Esophagus squamous epithelium (tissue), 5 donors: ENCODE measurements at regions not wholly inside any gene's neighbourhood (a gene's known extent, or its start where the extent isn't known, plus 50 kb on each side); places are given as distances from the start of the nearest gene placed in this dataset.
"Not testable (repeated sequence)": the region's sequence is repeated elsewhere in the genome, so short reads cannot be mapped to it uniquely, and the experiment has no call there.

Experiments used
- DNase-seq: peaks from one replicate; lab custom pipeline; 2025; lab: John Stamatoyannopoulos, UW
- H3K27ac ChIP-seq, 4 donors: fragments of 200-600 bp; sonication (generic); one replicate each; pipeline ENCODE4 v1.5.1; 2016 to 2019; ENCODE audit warnings: mild to moderate bottlenecking in 1 of 4
- H3K27me3 ChIP-seq, 4 donors: fragments of 200-600 bp; sonication (generic); 1 replicate in 3 of 4; 2 replicates in 1 of 4; pipeline versions ENCODE4 v1.5.1 to v1.6.0; 2017 to 2021; ENCODE audit warnings: antibody characterized with exemption in 1 of 4
- H3K36me3 ChIP-seq, 3 donors: fragments of 200-600 bp; sonication (generic); one replicate each; pipeline ENCODE4 v1.5.1; 2016 to 2019
- H3K4me1 ChIP-seq, 3 donors: fragments of 200-600 bp; sonication (generic); one replicate each; pipeline ENCODE4 v1.5.1; 2017 to 2019
- H3K4me3 ChIP-seq, 4 donors: fragments of 200-600 bp; sonication (generic); 1 replicate in 3 of 4; 2 replicates in 1 of 4; pipeline ENCODE4 v1.5.1; 2016 to 2019; ENCODE audit warnings: mild to moderate bottlenecking in 2 of 4, moderate library complexity in 1 of 4
- H3K9me3 ChIP-seq, 3 donors: fragments of 200-600 bp; sonication (generic); one replicate each; pipeline ENCODE4 v1.5.1; 2016 to 2019
- CTCF ChIP-seq, 6 experiments: fragments of 450-650 bp in 4 of 6; fragments of 200-600 bp in 2 of 6; sonication (generic) in 2 of 6; IDR thresholded peaks; one replicate each; pipeline ENCODE4 v1.5.1; 2016 to 2019; ENCODE audit warnings: antibody characterized with exemption in 6 of 6, mild to moderate bottlenecking in 4 of 6, moderate library complexity in 4 of 6
- POLR2A ChIP-seq, 4 donors: fragments of 450-650 bp; IDR thresholded peaks; one replicate each; pipeline ENCODE4 v1.6.1; 2017; ENCODE audit warnings: antibody characterized with exemption in 4 of 4, mild to moderate bottlenecking in 4 of 4, moderate library complexity in 3 of 4
- WGBS, 2 donors: methylation state at CpG; one replicate each; pipeline ENCODE4 v1.1.5; 2018; 5-methylcytosine and 5-hydroxymethylcytosine counted together
- intact Hi-C: fragments of 100-400 bp; cut with DNase I; formaldehyde crosslinking; loops from one replicate; pipeline ENCODE4 v1.15.0; 2022
- donor health status: DM: yes; HTN: yes; CAD: no.

DNA sequence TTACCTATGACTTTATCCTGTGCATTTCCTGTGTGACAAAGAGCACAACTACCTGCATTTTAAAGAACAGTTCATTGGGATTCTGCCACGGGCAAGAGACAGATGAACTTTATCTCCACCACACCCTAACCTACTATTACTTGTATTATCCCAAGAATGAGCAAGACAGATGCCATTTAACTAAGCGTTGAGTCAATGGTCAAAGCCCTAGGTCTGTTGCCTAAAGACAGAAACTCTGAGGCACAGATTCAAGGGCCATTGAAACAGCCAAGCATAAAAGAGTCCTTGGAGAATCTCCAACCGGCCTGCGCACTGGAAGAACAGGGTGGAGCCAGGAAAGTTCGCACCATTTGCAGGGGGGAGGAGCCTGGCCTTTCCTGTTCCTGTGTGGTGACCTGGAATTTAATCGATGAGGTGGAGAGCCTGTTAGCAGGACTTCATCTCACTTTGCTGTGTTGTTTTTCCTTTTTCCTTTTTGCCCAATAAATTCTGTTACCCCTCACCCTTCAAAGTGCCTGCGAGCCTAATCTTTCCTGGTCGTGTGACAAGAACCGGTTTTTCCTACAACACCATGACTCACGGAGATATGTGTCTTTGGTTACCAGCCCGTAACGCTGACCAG is 146.4 kb upstream of the DIAPH2 start:
- Histone ChIP-seq H3K27me3 (no peaks in the 10 kb centered on the region), H3K9me3 (no peaks in the 10 kb centered on the region), H3K36me3 (no peaks in the 10 kb centered on the region), H3K4me3 (no peak overlapping the region), H3K4me1 (no peaks in the 10 kb centered on the region), H3K27ac (no peak overlapping the region)
- intact Hi-C loops, result no loop called here
- 49 to 67% methylated on average over 10 to 12 of the region's 12 CpGs for WGBS, 2 donors
- TF ChIP-seq POLR2A (IDR thresholded peaks at IDR 0.05), result no peak
- no peak for TF ChIP-seq CTCF (IDR thresholded peaks at IDR 0.05)
- DNase-seq, result no peak

DNA sequence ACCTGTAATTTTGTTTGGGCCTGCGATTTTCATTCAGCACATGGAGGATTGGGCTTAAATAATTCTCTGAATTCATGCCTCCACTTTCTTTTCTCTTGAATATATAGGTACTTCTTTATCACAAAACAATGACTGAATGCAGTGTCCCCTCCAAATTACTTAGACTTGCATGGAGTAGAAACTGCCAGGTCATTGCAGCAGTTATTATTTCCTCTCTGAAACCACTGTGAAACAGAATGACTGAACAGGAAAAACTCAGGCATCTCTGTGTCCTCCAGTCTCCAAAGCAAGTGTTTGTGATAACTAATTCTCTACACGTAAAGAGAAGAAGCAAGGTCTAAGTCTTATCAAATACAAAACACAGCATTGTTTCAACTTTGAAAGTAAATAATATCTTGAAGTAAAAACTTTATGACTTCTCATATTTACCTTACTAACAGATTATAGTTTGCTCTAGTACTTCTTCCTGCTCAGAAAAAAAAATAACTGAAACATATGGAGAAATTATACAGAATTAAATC is 144.5 kb upstream of the DIAPH2 start:
- Histone ChIP-seq H3K4me3 (no peak overlapping the region), H3K36me3 (no peaks in the 10 kb centered on the region), H3K9me3 (no peaks in the 10 kb centered on the region), H3K27ac (no peak overlapping the region), H3K4me1 (no peaks in the 10 kb centered on the region), H3K27me3 (no peaks in the 10 kb centered on the region)
- intact Hi-C loops, result no loop called here
- 45 to 61% methylated on average over 2 of the region's 2 CpGs for WGBS, 2 donors
- TF ChIP-seq CTCF (IDR thresholded peaks at IDR 0.05) (no peak), POLR2A (IDR thresholded peaks at IDR 0.05) (no peak)
- DNase-seq, result no peak

GRCh38 chrX:96546281-96546680 is 138.4 kb upstream of the DIAPH2 start:
- intact Hi-C loops, H3K27ac ChIP-seq, H3K4me3 ChIP-seq, DNase-seq, H3K9me3 ChIP-seq, H3K27me3 ChIP-seq, H3K36me3 ChIP-seq, H3K4me1 ChIP-seq: not testable (repeated sequence)
- WGBS, 2 donors, result 58 to 78% methylated on average over 4 to 7 of the region's 7 CpGs

DNA sequence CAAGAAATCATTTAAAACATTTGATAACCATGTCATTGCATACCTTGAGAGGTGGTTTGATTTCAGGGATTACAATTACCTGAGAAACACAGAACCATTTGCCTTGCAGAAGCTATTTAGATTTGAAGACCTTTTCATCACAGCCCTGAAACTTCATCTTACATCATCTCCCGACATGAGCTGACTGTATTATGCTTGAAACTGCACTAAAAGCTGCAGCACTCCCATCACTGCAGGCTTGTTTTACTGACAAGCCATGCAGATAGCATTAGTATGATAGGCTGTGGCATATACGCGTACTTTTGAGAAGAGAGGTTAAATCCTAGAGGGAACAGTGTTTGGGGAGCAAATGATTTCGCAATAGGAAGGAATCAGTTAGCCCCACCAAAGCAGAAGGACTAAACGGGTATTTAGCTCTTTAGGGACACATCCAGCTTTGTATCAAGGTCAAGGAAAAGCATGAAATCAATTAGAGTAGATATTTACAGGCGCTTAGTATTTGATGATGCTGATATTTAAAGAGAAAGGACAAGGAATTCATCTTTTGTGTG is 133.2 kb upstream of the DIAPH2 start:
- Histone ChIP-seq H3K27me3 (no peaks in the 10 kb centered on the region), H3K36me3 (no peaks in the 10 kb centered on the region), H3K4me3 (no peak overlapping the region), H3K9me3 (no peaks in the 10 kb centered on the region), H3K4me1 (no peaks in the 10 kb centered on the region), H3K27ac (no peak overlapping the region)
- TF ChIP-seq POLR2A (IDR thresholded peaks at IDR 0.05) (no peak), CTCF (IDR thresholded peaks at IDR 0.05) (no peak)
- WGBS, 2 donors, result 53 to 71% methylated on average over 5 to 6 of the region's 6 CpGs
- intact Hi-C loops, result no loop called here
- no peak for DNase-seq

- no peak for DNase-seq
- Histone ChIP-seq H3K27ac (peak overlapping the region in 2 of 4 donors; percentile 19 to 64), H3K4me3 (no peak overlapping the region), H3K9me3 (no peaks in the 10 kb centered on the region), H3K27me3 (no peaks in the 10 kb centered on the region), H3K36me3 (no peaks in the 10 kb centered on the region), H3K4me1 (no peaks in the 10 kb centered on the region)
- intact Hi-C loops, result no loop called here
- 38 to 56% methylated on average over 2 of the region's 2 CpGs for WGBS, 2 donors
- TF ChIP-seq CTCF (IDR thresholded peaks at IDR 0.05) (no peak), POLR2A (IDR thresholded peaks at IDR 0.05) (no peak)
Measured at GRCh38 chrX:96556886-96557285, 127.8 kb upstream of the DIAPH2 start.

- H3K4me1 ChIP-seq, H3K27ac ChIP-seq, DNase-seq, H3K36me3 ChIP-seq, H3K27me3 ChIP-seq, H3K4me3 ChIP-seq, H3K9me3 ChIP-seq, intact Hi-C loops: not testable (repeated sequence)
- 53 to 64% methylated on average over 5 of the region's 5 CpGs for WGBS, 2 donors
Measured at GRCh38 chrX:96561129-96561528, 123.5 kb upstream of the DIAPH2 start.
